ENCODE measurements at regions not wholly inside any gene's neighbourhood (a gene's known extent, or its start where the extent isn't known, plus 50 kb on each side); places are given as distances from the start of the nearest gene placed in this dataset.

DNA sequence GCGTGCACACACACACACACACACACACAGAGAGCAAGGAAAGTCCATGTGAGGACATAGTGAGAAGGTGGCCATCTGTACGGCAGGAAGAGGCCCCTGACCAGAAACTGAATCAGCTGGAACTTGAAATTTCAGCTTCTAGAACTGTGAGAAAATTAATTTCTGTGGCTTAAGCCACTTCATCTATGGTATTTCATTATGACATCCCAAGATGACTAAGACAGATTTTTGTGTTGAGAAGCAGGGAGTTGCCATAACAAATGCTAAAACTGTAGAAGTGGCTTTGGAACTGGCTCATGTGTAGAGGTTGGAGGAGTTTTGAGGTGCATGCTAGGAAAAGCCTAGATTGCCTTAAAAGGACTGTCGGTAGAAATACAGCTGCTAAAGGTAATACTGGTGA is 63.4 kb upstream of the ZBTB7C start:
- TF ChIP-seq, protein P1, sequence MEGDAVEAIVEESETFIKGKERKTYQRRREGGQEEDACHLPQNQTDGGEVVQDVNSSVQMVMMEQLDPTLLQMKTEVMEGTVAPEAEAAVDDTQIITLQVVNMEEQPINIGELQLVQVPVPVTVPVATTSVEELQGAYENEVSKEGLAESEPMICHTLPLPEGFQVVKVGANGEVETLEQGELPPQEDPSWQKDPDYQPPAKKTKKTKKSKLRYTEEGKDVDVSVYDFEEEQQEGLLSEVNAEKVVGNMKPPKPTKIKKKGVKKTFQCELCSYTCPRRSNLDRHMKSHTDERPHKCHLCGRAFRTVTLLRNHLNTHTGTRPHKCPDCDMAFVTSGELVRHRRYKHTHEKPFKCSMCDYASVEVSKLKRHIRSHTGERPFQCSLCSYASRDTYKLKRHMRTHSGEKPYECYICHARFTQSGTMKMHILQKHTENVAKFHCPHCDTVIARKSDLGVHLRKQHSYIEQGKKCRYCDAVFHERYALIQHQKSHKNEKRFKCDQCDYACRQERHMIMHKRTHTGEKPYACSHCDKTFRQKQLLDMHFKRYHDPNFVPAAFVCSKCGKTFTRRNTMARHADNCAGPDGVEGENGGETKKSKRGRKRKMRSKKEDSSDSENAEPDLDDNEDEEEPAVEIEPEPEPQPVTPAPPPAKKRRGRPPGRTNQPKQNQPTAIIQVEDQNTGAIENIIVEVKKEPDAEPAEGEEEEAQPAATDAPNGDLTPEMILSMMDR (IDR thresholded peaks at IDR 0.05; ENCODE audit: low read length), result no peak
- no peak for TF ChIP-seq EZH2 (optimal IDR thresholded peaks at IDR 0.05; ENCODE audit: low read depth, low read length)
